HG03159 (cell line): ENCODE measurements at regions not wholly inside any gene's neighbourhood (a gene's known extent, or its start where the extent isn't known, plus 50 kb on each side); places are given as distances from the start of the nearest gene placed in this dataset.
"Not testable (repeated sequence)": the region's sequence is repeated elsewhere in the genome, so short reads cannot be mapped to it uniquely, and the experiment has no call there.

Experiments
- ATAC-seq: cut with Tn5 transposase; IDR thresholded peaks from one replicate; pipeline ENCODE4 v1.9.1; 2021; ENCODE audit warnings: mild to moderate bottlenecking, moderate library complexity; ENCODE audit not compliant: unreplicated experiment

- no peak for ATAC-seq
Observed at GRCh38 chr3:144583871-144584270, 612.2 kb downstream of the DIPK2A start.

DNA sequence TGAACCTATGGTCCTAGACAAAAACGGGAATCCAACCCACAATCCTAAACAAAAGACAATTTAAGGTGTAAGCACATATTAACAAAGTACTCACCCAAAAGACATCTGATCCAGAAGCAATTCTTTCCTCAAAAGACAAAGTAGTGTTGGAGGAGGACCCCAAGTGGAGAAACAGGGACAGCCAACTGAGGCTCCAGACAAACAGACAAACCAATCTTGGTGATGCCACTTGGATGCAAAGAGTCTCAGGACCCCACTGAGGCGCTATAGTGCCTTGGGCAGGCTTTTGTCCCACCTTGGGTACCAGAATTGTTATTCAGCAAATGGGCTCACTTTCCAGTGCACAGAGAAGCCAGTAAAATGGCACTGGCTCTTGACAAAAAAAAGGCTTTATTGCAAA is 613.8 kb downstream of the DIPK2A start:
- no peak for ATAC-seq

GRCh38 chr3:144585953-144586352 is 614.3 kb downstream of the DIPK2A start:
- ATAC-seq = no peak

GRCh38 chr3:144586382-144586781 is 614.8 kb downstream of the DIPK2A start:
- no peak for ATAC-seq

DNA sequence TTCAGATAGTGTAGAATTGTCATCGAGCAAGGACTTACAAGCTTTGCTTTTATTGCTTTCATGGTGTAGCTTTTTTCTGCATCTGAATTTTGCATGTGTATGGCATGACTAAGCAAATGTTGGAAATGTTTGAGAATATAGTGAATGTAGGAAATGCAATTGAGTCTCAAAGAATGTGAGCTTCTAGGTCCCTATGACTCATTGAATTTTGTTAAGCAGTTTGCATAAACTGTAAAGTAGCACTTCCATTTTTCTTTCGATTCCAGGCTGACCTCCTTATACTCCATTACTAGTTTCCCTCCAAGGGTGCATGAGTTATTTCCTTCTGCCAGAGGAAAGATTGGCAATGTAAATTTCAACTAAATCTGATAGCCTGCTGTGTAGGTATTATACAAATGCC is 619.2 kb downstream of the DIPK2A start:
- ATAC-seq = no peak

GRCh38 chr3:144593881-144594280 is 622.3 kb downstream of the DIPK2A start:
- ATAC-seq = no peak

GRCh38 chr3:144620236-144620635 is 648.6 kb downstream of the DIPK2A start:
- not testable (repeated sequence) for ATAC-seq

- no peak for ATAC-seq
Observed at GRCh38 chr3:144622845-144623244, 651.2 kb downstream of the DIPK2A start.

- ATAC-seq = no peak
Observed at GRCh38 chr3:144624656-144625055, 653.0 kb downstream of the DIPK2A start.

DNA sequence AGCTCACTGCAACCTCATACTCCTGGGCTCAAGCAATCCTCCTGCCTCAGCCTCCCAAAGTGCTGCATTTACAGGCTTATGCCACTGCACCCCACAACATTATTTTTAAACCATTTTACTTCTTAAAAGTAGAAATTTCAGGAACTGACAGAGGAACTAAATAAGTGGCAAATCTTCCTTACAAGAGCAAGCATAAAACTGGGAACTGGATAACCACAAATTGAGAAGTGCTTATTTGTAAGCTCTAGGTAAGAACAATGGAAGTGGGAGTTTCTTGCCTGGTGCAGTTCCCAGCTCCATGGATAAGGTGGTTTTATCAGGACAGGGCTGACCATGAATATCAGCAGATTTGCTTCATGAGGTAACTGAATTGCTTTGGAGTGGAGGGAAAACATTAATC is 655.2 kb downstream of the DIPK2A start:
- ATAC-seq = no peak

GRCh38 chr3:144629381-144629780 is 657.8 kb downstream of the DIPK2A start:
- ATAC-seq = no peak

DNA sequence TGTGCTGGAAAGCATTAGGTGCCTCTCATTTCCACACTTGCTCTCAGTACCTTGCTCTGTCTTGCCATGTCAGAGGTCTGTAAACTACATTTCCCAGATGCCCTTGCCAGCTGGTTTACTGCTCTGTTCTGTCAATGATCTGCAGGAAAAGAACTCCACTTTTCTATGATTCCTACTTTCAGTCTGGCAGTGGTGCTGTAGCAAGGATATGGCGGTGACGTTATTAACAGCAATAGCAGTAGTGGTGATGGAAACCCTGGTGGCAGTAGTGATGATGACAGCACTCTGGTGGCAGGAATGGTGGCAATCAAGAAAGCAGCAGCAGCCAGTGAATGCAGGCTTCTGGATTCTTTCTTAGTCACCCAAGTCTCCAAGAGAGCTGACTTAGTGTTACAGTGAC is 665.2 kb downstream of the DIPK2A start:
- no peak for ATAC-seq

DNA sequence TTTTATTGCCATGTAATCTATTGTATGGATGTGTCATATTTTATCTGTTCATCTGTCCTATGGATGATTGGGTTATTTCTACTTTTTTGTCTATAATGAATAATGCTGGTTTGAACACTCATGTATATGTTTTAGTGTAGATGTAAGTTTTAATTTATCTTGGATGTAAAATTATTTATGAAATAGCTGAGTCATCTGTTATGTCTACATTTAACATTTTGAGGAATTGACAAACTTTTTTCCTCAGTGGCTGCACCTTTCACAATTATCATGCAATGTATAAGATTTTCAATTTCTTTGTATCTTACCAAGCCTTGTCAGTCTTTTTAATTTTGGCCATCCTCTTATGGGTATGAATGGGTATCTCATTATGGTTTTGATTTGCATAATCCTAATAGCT is 666.4 kb downstream of the DIPK2A start:
- ATAC-seq = no peak

- ATAC-seq = no peak
Observed at GRCh38 chr3:144643771-144644198, 672.2 kb downstream of the DIPK2A start.

- no peak for ATAC-seq
Observed at GRCh38 chr3:144645300-144645699, 673.7 kb downstream of the DIPK2A start.

DNA sequence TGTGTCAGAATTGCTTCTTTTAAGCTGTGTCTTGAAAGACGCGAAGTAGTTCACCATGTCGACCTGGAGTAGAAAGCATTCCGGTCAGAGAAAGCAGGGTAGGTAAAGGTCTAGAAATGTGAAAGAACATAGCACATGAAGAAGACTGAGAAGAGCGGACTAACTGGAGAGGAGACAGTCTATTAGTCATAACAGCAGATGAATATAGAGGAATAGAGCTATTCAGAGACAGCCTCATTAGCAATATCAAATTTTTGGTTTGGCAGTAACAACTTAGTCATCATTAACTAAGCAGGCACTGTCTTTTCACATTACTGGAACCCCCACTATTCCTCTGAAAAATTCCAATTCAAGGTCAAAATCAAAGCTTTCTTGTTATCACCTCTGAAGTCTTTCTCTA is 678.8 kb downstream of the DIPK2A start:
- no peak for ATAC-seq

DNA sequence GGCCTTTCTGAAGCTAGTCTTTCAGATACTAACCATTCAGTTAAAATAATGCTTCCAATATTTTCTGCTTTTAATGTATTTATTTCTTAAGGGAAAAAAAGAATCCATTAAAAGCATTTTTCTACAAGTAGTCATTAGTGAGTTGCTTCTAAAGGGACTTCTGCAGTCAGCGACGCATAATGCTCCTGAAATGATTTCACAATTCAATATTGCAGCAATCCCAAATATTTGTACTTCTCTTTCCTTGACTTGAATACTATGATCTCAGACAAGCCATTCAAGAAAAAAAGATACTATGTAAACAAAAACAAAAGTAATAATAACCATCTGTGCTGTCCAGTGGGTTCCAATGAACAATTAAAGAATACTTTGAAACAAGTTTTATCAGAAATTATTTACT is 681.0 kb downstream of the DIPK2A start:
- no peak for ATAC-seq

DNA sequence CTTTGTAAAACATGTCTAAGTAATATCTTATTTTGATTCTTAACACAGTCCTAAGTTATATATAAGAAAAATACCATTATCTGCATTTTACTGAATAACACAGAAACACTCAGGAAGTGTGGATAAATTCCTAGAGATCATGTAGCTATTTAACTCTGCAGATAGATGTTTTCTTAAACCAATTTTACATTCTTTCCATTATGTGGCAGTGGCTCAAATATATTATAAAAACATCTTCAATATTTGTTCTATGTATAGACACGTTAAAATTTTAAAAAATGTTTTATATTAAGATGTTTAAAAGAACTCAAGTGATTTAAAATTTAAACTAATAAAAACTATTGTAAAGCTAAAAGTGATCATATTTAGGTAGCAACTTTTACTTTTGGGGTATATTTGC is 683.8 kb downstream of the DIPK2A start:
- ATAC-seq = no peak

- ATAC-seq = no peak
Observed at GRCh38 chr3:144660186-144660585, 688.6 kb downstream of the DIPK2A start.

DNA sequence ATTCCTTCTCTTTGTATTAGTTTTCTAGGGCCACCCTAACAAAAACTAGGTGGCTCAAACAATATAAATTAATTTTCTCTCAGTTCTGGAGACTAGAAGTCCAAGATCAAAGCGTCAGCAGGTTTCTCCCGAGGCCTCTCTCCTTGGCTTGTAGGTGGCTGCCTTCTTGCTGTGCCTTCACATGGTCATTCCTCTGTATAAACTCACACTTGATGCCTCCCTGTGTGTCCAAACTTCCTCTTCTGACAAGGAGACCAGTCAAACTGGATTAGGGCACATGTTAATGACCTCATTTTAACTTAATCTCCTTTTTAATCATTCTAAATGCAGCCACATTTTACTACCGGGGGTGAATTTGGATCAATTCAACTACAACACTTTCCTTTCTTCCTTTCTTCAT is 691.1 kb downstream of the DIPK2A start:
- ATAC-seq = no peak

DNA sequence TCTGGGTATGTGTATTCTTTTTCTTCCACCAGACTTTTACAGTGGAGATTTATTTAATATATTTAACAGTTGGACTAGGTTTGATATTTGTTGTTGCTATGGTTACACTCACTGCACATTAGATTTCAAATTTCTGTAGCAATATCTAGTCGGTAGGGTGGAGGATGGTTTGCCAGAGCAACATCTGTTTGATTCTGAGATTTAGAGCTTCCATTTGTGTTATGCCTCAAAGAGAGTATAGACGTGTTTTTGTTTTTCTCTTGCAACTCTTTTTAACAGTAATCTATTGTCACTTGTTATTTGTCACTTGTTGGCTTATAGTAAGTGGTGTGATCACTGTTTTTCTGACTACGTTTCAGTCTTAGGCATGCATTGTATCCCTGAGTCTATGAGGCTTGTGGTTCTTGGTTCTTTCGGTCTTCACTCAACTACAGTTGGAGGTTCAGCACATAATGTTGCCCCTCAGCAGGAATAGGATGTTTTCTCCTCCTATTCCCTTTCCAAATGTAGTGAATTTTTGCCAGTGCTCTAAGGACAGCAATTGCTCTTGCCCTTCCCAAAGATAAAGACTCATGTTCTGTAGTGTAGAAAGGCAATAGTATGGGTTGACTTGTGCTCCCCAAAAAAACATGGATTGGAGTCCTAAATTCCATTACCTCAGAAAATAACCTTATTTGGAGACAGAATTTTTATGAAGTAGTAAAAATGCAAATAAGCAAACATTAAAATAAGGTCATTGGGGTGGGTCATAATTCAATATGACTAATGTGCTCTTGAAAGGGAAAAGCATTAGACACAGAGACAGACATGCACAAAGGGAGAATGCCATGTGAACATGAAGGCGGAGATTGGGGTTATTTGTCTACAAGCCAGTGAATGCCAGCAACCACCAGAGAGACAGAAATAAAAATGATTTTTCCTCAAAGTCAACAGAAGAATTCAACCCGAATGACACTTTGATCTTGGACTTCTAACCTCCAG is 692.1 kb downstream of the DIPK2A start:
- ATAC-seq = no peak

- ATAC-seq = no peak
Observed at GRCh38 chr3:144665567-144666053, 694.0 kb downstream of the DIPK2A start.
